ENCODE measurements at regions not wholly inside any gene's neighbourhood (a gene's known extent, or its start where the extent isn't known, plus 50 kb on each side); places are given as distances from the start of the nearest gene placed in this dataset.
"Not testable (repeated sequence)": the region's sequence is repeated elsewhere in the genome, so short reads cannot be mapped to it uniquely, and the experiment has no call there.

GRCh38 chr9:107588393-107588792 lies 98.8 kb upstream of the KLF4 start:
- no peak for DNase-seq (ENCODE audit: low read depth in 2 of 2)

GRCh38 chr9:107587191-107587963 lies 97.8 kb upstream of the KLF4 start:
- no peak for DNase-seq (ENCODE audit: low read depth in 2 of 2)

GRCh38 chr9:107586493-107586892 lies 96.9 kb upstream of the KLF4 start:
- DNase-seq (ENCODE audit: low read depth in 2 of 2), result no peak

GRCh38 chr9:107585465-107585864 lies 95.9 kb upstream of the KLF4 start:
- no peak for DNase-seq (ENCODE audit: low read depth in 2 of 2)

- DNase-seq (ENCODE audit: low read depth in 2 of 2), result no peak
These were observed 95.4 kb upstream of the KLF4 start for GRCh38 chr9:107584944-107585343.

GRCh38 chr9:107584186-107584585 lies 94.6 kb upstream of the KLF4 start:
- no peak for DNase-seq (ENCODE audit: low read depth in 2 of 2)

- no peak for DNase-seq (ENCODE audit: low read depth in 2 of 2)
These were observed 87.7 kb upstream of the KLF4 start for GRCh38 chr9:107577140-107577776.

GRCh38 chr9:107571148-107571547 lies 81.6 kb upstream of the KLF4 start:
- no peak for DNase-seq (ENCODE audit: low read depth in 2 of 2)

GRCh38 chr9:107569174-107569573 lies 79.6 kb upstream of the KLF4 start:
- no peak for DNase-seq (ENCODE audit: low read depth in 2 of 2)

GRCh38 chr9:107568406-107568805 lies 78.8 kb upstream of the KLF4 start:
- not testable (repeated sequence) for DNase-seq (ENCODE audit: low read depth in 2 of 2)

GRCh38 chr9:107567462-107567861 lies 77.9 kb upstream of the KLF4 start:
- no peak for DNase-seq (ENCODE audit: low read depth in 2 of 2)

GRCh38 chr9:107566611-107567061 lies 77.1 kb upstream of the KLF4 start:
- DNase-seq (ENCODE audit: low read depth in 2 of 2), result no peak

- no peak for DNase-seq (ENCODE audit: low read depth in 2 of 2)
These were observed 73.2 kb upstream of the KLF4 start for GRCh38 chr9:107562798-107563197.

- DNase-seq (ENCODE audit: low read depth in 2 of 2), result no peak
These were observed 70.0 kb upstream of the KLF4 start for GRCh38 chr9:107559494-107560086.

GRCh38 chr9:107557236-107557990 lies 67.8 kb upstream of the KLF4 start:
- no peak for DNase-seq (ENCODE audit: low read depth in 2 of 2)

- DNase-seq (ENCODE audit: low read depth in 2 of 2), result no peak
These were observed 65.1 kb upstream of the KLF4 start for GRCh38 chr9:107554636-107555035.

GRCh38 chr9:107548298-107549142 lies 59.0 kb upstream of the KLF4 start:
- DNase-seq (ENCODE audit: low read depth in 2 of 2), result no peak

GRCh38 chr9:107547772-107548297 lies 58.3 kb upstream of the KLF4 start:
- DNase-seq (ENCODE audit: low read depth in 2 of 2), result no peak

GRCh38 chr9:107547303-107547702 lies 57.7 kb upstream of the KLF4 start:
- DNase-seq (ENCODE audit: low read depth in 2 of 2), result no peak

- DNase-seq (ENCODE audit: low read depth in 2 of 2), result no peak
These were observed 57.3 kb upstream of the KLF4 start for GRCh38 chr9:107546859-107547258.

GRCh38 chr9:107545036-107545435 lies 55.5 kb upstream of the KLF4 start:
- DNase-seq (ENCODE audit: low read depth in 2 of 2), result no peak

All from stimulated activated CD8-positive, alpha-beta memory T cell treated with anti-CD3 and anti-CD28 coated beads, Interleukin-7, amount 100 ng/mL, for 1 hour (primary cell).